ENCODE measurements at regions not wholly inside any gene's neighbourhood (a gene's known extent, or its start where the extent isn't known, plus 50 kb on each side); places are given as distances from the start of the nearest gene placed in this dataset.

DNA sequence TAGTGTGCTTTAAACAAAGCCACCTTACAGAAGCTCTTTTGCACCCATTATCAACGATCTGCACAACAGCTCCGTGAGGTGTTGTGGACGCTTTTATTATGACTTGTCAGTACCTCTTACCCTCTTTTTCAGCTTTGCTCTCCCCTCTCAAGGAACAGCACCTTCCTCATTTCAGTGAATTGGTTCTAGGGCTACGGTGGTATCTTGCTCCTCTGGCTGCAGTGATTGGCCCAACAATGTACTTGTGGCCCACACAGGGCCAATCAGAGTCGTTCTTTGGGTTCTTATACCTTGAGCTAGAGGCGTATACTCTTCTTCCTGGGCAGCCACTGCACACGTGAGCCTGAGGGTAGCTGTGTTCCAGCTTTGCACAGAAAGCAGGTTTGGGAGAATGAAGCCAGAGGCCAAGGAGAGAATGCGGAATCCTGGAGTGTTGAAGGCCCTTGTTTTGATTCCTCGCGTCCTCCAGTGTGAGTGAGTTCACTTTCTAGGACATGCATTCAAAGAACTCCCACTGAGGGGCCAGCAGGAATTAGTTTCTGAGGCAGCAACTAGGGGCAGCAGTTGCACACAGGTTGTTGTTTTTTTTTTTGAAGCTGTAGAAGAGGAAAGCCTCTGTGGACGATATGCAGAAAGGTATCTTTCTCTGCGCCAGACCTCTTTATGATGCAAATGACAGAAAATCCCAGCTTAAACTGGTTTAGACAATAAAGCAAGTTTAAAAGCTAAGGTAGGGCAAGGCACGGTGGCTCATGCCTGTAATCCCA, 49.8 kb upstream of the PDZD8 start:
- H3K4me3 ChIP-seq: no peak overlapping the region
- peaks cover 0 to 25% (median 0%) of the 10 kb centered on the region in 7 donors for H3K27me3 ChIP-seq
- intact Hi-C loops (cut with DNase I): no loop called here
- DNase-seq (no peak), ATAC-seq (no peak)
- WGBS, 2 donors: 63 to 70% methylated on average over 13 of the region's 13 CpGs
- no peaks in the 10 kb centered on the region for H3K36me3 ChIP-seq
- TF ChIP-seq, protein P1, sequence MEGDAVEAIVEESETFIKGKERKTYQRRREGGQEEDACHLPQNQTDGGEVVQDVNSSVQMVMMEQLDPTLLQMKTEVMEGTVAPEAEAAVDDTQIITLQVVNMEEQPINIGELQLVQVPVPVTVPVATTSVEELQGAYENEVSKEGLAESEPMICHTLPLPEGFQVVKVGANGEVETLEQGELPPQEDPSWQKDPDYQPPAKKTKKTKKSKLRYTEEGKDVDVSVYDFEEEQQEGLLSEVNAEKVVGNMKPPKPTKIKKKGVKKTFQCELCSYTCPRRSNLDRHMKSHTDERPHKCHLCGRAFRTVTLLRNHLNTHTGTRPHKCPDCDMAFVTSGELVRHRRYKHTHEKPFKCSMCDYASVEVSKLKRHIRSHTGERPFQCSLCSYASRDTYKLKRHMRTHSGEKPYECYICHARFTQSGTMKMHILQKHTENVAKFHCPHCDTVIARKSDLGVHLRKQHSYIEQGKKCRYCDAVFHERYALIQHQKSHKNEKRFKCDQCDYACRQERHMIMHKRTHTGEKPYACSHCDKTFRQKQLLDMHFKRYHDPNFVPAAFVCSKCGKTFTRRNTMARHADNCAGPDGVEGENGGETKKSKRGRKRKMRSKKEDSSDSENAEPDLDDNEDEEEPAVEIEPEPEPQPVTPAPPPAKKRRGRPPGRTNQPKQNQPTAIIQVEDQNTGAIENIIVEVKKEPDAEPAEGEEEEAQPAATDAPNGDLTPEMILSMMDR (IDR thresholded peaks at IDR 0.05): no peak
- H3K9me3 ChIP-seq: peaks cover 0 to 7% (median 0%) of the 10 kb centered on the region in 11 donors
- no peaks in the 10 kb centered on the region for H3K4me1 ChIP-seq
- no peak overlapping the region for H3K27ac ChIP-seq

All from heart right ventricle (tissue), 16 donors.